ENCODE measurements at regions not wholly inside any gene's neighbourhood (a gene's known extent, or its start where the extent isn't known, plus 50 kb on each side); places are given as distances from the start of the nearest gene placed in this dataset.

GRCh38 chr1:47578026-47578720, 140.3 kb downstream of the FOXD2 start:
- no peak for DNase-seq (ENCODE audit: low read depth)
- no peak for TF ChIP-seq CTCF (IDR thresholded peaks at IDR 0.05; ENCODE audit: low read depth, low read length, missing control alignments)
- in situ Hi-C loops (cut with HindIII; ENCODE audit: low sequenced_read_pairs) = no loop called here
- no peak overlapping the region for H3K4me3 ChIP-seq (ENCODE audit: low read depth, low read length)

- in situ Hi-C loops (cut with HindIII; ENCODE audit: low sequenced_read_pairs) = no loop called here
- TF ChIP-seq CTCF (IDR thresholded peaks at IDR 0.05; ENCODE audit: low read depth, low read length, missing control alignments) = no peak
- no peak overlapping the region for H3K4me3 ChIP-seq (ENCODE audit: low read depth, low read length)
- DNase-seq (ENCODE audit: low read depth) = no peak
Measured at GRCh38 chr1:47578721-47579419, 141.0 kb downstream of the FOXD2 start.

GRCh38 chr1:47579809-47580208, 142.0 kb downstream of the FOXD2 start:
- H3K4me3 ChIP-seq (ENCODE audit: low read depth, low read length) = no peak overlapping the region
- DNase-seq (ENCODE audit: low read depth) = no peak
- in situ Hi-C loops (cut with HindIII; ENCODE audit: low sequenced_read_pairs) = no loop called here
- TF ChIP-seq CTCF (IDR thresholded peaks at IDR 0.05; ENCODE audit: low read depth, low read length, missing control alignments) = no peak

- no peak for TF ChIP-seq CTCF (IDR thresholded peaks at IDR 0.05; ENCODE audit: low read depth, low read length, missing control alignments)
- H3K4me3 ChIP-seq (ENCODE audit: low read depth, low read length) = no peak overlapping the region
- no peak for DNase-seq (ENCODE audit: low read depth)
- in situ Hi-C loops (cut with HindIII; ENCODE audit: low sequenced_read_pairs) = no loop called here
Measured at GRCh38 chr1:47580451-47580995, 142.7 kb downstream of the FOXD2 start.

GRCh38 chr1:47582891-47583608, 145.2 kb downstream of the FOXD2 start:
- no peak for DNase-seq (ENCODE audit: low read depth)
- in situ Hi-C loops (cut with HindIII; ENCODE audit: low sequenced_read_pairs) = no loop called here
- H3K4me3 ChIP-seq (ENCODE audit: low read depth, low read length) = no peak overlapping the region
- TF ChIP-seq CTCF (IDR thresholded peaks at IDR 0.05; ENCODE audit: low read depth, low read length, missing control alignments) = no peak

GRCh38 chr1:47584249-47584648, 146.4 kb downstream of the FOXD2 start:
- no peak overlapping the region for H3K4me3 ChIP-seq (ENCODE audit: low read depth, low read length)
- DNase-seq (ENCODE audit: low read depth) = no peak
- TF ChIP-seq CTCF (IDR thresholded peaks at IDR 0.05; ENCODE audit: low read depth, low read length, missing control alignments) = no peak
- in situ Hi-C loops (cut with HindIII; ENCODE audit: low sequenced_read_pairs) = no loop called here
